Uterus (tissue), 3 donors: ENCODE measurements at regions not wholly inside any gene's neighbourhood (a gene's known extent, or its start where the extent isn't known, plus 50 kb on each side); places are given as distances from the start of the nearest gene placed in this dataset.

Source experiments
- DNase-seq, 2 donors: peaks; one replicate each; pipeline ENCODE4 v3.0.0-alpha.2; 2019 to 2020
- H3K27ac ChIP-seq, 2 donors: fragments of 200-600 bp; sonication (generic); 1 replicate in 1 of 2; 2 replicates in 1 of 2; pipeline ENCODE4 v1.5.1; 2016 to 2018
- H3K27me3 ChIP-seq, 2 donors: fragments of 200-600 bp; sonication (generic); one replicate each; pipeline ENCODE4 v1.5.1; 2018 to 2019; ENCODE audit warnings: control low read depth in 1 of 2
- H3K36me3 ChIP-seq, 2 donors: fragments of 200-600 bp; sonication (generic); one replicate each; pipeline ENCODE4 v1.5.1; 2019; ENCODE audit warnings: control low read depth in 1 of 2
- H3K4me1 ChIP-seq, 2 donors: fragments of 200-600 bp; sonication (generic); one replicate each; pipeline ENCODE4 v1.5.1; 2018 to 2019; ENCODE audit warnings: control low read depth in 1 of 2
- H3K4me3 ChIP-seq, 2 donors: fragments of 200-600 bp; sonication (generic); 1 replicate in 1 of 2; 2 replicates in 1 of 2; pipeline ENCODE4 v1.5.1; 2018 to 2019; ENCODE audit warnings: mild to moderate bottlenecking in 1 of 2
- H3K9me3 ChIP-seq, 2 donors: fragments of 200-600 bp; sonication (generic); one replicate each; pipeline ENCODE4 v1.5.1; 2019; ENCODE audit warnings: control low read depth in 1 of 2
- CTCF ChIP-seq, 4 experiments: fragments of 200-600 bp in 2 of 4; fragments of 450-650 bp in 2 of 4; sonication (generic) in 2 of 4; IDR thresholded peaks; one replicate each; pipeline ENCODE4 v1.5.1; 2016 to 2019; ENCODE audit warnings: antibody characterized with exemption in 4 of 4, mild to moderate bottlenecking in 2 of 4, moderate library complexity in 1 of 4
- POLR2A ChIP-seq, 2 donors: fragments of 450-650 bp; IDR thresholded peaks; one replicate each; pipeline ENCODE4 v1.6.1; 2016; ENCODE audit warnings: antibody characterized with exemption in 2 of 2, mild to moderate bottlenecking in 1 of 2, moderate library complexity in 1 of 2
- intact Hi-C: fragments of 100-400 bp; cut with DNase I; formaldehyde crosslinking; loops from one replicate; pipeline ENCODE4 v1.15.1; 2023; ENCODE audit warnings: low total_unique reads
- donor health status: DM: yes; HTN: yes; CAD: no.

GRCh38 chr4:132651196-132651595 lies 497.9 kb upstream of the PCDH10 start:
- intact Hi-C loops: no loop called here
- no peak for TF ChIP-seq CTCF (IDR thresholded peaks at IDR 0.05)

GRCh38 chr4:132660181-132660580 lies 488.9 kb upstream of the PCDH10 start:
- DNase-seq: no peak
- no peaks in the 10 kb centered on the region for H3K9me3 ChIP-seq
- H3K4me1 ChIP-seq: no peaks in the 10 kb centered on the region
- no peaks in the 10 kb centered on the region for H3K27me3 ChIP-seq
- H3K27ac ChIP-seq: no peak overlapping the region
- H3K4me3 ChIP-seq: no peak overlapping the region
- intact Hi-C loops: no loop called here
- no peaks in the 10 kb centered on the region for H3K36me3 ChIP-seq
- no peak for TF ChIP-seq CTCF (IDR thresholded peaks at IDR 0.05)
- TF ChIP-seq POLR2A (IDR thresholded peaks at IDR 0.05): no peak

More at GRCh38 chr4:132651196-132651595, 497.9 kb upstream of the PCDH10 start:
- Histone ChIP-seq H3K4me1 (no peaks in the 10 kb centered on the region), H3K27me3 (no peaks in the 10 kb centered on the region), H3K36me3 (no peaks in the 10 kb centered on the region), H3K9me3 (no peaks in the 10 kb centered on the region), H3K4me3 (no peak overlapping the region), H3K27ac (no peak overlapping the region)
- DNase-seq: no peak

GRCh38 chr4:132662456-132662855 lies 486.6 kb upstream of the PCDH10 start:
- no peaks in the 10 kb centered on the region for H3K4me1 ChIP-seq
- H3K36me3 ChIP-seq: no peaks in the 10 kb centered on the region
- intact Hi-C loops: no loop called here
- H3K4me3 ChIP-seq: no peak overlapping the region
- H3K27ac ChIP-seq: no peak overlapping the region
- TF ChIP-seq POLR2A (IDR thresholded peaks at IDR 0.05) (no peak), CTCF (IDR thresholded peaks at IDR 0.05) (no peak)
- H3K27me3 ChIP-seq: no peaks in the 10 kb centered on the region
- no peak for DNase-seq
- H3K9me3 ChIP-seq: no peaks in the 10 kb centered on the region

- Histone ChIP-seq H3K9me3 (no peaks in the 10 kb centered on the region), H3K4me3 (no peak overlapping the region), H3K27me3 (no peaks in the 10 kb centered on the region), H3K4me1 (no peaks in the 10 kb centered on the region), H3K36me3 (no peaks in the 10 kb centered on the region), H3K27ac (no peak overlapping the region)
- intact Hi-C loops: no loop called here
- TF ChIP-seq CTCF (IDR thresholded peaks at IDR 0.05): no peak
- DNase-seq: no peak
These were observed 479.3 kb upstream of the PCDH10 start for GRCh38 chr4:132669786-132670185.

- H3K27me3 ChIP-seq: no peaks in the 10 kb centered on the region
- no peak overlapping the region for H3K27ac ChIP-seq
- intact Hi-C loops: no loop called here
- H3K9me3 ChIP-seq: no peaks in the 10 kb centered on the region
- H3K4me1 ChIP-seq: no peaks in the 10 kb centered on the region
- TF ChIP-seq CTCF (IDR thresholded peaks at IDR 0.05): no peak
- no peak for TF ChIP-seq POLR2A (IDR thresholded peaks at IDR 0.05)
- no peak overlapping the region for H3K4me3 ChIP-seq
- H3K36me3 ChIP-seq: no peaks in the 10 kb centered on the region
- no peak for DNase-seq
These were observed 478.5 kb upstream of the PCDH10 start for GRCh38 chr4:132670557-132670956.
